AG08395 (cell line): ENCODE measurements at regions not wholly inside any gene's neighbourhood (a gene's known extent, or its start where the extent isn't known, plus 50 kb on each side); places are given as distances from the start of the nearest gene placed in this dataset.
A peak's percentile ranks its signal among the peaks of the same experiment; 100 is the strongest.

Experiments used
- DNase-seq: peaks from one replicate; pipeline ENCODE4 v3.0.0; 2012; ENCODE audit warnings: mixed read lengths, low spot score

DNA sequence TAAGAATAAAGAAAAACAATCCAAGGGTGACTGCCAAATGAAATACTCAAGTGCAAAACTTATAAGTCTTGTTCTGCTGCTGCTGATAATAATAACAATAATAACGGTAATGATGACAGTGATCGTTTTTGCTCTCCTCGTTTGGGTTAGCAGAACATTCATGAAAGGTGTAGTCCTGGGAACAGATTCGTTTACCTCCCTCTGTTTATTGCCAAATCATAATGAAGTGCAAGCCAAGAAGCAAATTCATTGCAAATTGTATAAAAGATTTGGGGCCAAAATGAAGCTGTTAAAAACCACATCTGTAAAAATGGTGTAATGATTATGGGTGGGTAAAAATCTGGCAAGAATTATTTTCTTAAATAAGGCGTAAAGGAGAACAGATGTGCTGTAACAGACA lies 587.2 kb upstream of the MKI67 start:
- no peak for DNase-seq

- peak; percentile 21 for DNase-seq
These were observed 587.8 kb upstream of the MKI67 start for GRCh38 chr10:128713874-128714570.

- DNase-seq, result no peak
These were observed 588.6 kb upstream of the MKI67 start for GRCh38 chr10:128714644-128715415.

DNA sequence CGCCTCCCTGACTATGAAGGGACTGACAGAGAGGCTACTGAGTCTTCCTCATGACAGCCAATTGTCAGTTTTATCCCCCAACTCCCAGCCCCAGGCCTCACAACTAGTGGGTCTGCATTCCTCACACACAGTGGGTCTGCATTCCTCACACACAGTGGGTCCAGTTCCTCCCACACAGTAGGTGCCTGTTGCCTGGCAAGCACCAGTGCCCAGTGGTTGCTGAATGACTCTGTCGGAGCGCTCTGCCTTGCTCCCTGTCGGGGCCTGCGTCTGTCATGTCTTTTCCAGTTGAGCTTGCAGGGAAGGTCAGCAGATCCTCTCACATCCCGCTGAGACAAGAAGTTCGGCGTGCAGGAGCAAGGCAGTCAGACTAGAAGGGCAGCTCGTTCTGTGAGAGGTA lies 590.0 kb upstream of the MKI67 start:
- no peak for DNase-seq

DNA sequence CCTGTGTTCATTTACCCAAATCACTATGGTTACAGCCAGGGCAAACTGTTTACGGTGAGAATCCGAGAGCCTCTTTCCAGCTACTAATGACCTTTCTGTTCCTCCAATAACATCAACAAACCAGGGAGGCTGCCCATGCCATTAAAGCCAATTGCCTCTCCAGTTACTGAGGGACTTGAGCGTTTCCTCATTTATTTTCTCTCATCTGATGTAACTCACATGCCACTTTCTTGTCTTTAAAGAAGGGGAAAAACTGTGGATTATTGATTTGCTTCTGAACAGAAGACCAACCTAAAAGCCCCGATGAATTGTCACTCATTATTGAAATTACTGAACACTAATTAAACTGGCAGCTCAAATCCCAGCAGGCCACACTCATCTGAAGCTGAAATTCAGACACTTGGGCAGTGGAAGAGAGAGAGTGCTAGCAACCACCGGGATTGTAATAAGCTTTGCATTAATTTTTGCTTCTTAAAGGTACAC lies 595.8 kb upstream of the MKI67 start:
- no peak for DNase-seq

GRCh38 chr10:128722947-128723346 lies 596.7 kb upstream of the MKI67 start:
- no peak for DNase-seq

GRCh38 chr10:128723631-128724205 lies 597.5 kb upstream of the MKI67 start:
- DNase-seq, result no peak

GRCh38 chr10:128725531-128725930 lies 599.3 kb upstream of the MKI67 start:
- no peak for DNase-seq

- no peak for DNase-seq
These were observed 600.9 kb upstream of the MKI67 start for GRCh38 chr10:128727114-128727513.

- no peak for DNase-seq
These were observed 603.7 kb upstream of the MKI67 start for GRCh38 chr10:128729910-128730420.

DNA sequence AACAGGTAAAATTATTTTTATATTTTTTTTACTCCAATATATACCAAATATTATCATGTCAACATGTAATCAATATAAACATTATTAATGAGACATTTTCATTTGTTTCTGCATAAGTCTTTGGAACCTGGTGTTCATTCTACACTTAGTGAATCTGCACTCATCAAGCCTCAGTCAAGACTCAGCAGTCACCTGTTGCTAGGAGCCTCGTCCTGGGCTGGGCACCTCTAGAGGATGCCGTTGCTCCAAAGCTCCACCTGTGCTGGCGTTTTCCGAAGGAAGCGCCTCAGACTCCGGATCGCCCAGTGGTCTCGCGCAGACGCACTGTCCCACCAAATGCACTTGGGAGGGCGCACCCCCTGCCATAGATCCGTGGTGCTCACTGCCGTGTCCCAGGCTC lies 604.7 kb upstream of the MKI67 start:
- no peak for DNase-seq

GRCh38 chr10:128734161-128734560 lies 607.9 kb upstream of the MKI67 start:
- DNase-seq, result no peak

- DNase-seq, result no peak
These were observed 608.5 kb upstream of the MKI67 start for GRCh38 chr10:128734734-128735133.

GRCh38 chr10:128735996-128736395 lies 609.8 kb upstream of the MKI67 start:
- no peak for DNase-seq

GRCh38 chr10:128738386-128738915 lies 612.2 kb upstream of the MKI67 start:
- no peak for DNase-seq

- no peak for DNase-seq
These were observed 613.7 kb upstream of the MKI67 start for GRCh38 chr10:128739930-128740329.

DNA sequence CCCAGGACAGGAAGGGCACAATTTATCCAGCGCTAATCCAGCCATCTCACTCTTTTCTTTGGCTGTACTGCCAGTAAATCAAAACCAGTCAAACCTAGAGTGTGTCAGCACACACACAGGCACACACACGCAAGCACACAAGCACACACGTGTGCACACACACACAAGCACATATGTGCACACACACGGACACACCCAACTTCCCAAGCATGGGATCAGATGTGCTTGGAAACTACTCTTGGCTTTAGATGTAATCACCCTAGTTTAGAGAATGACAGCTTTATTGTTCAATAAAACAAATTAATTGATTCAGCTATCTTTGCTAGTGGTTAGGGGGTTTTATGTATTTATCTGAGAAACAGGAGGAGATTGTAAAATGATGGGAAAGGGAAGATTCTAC lies 615.0 kb upstream of the MKI67 start:
- no peak for DNase-seq

GRCh38 chr10:128741680-128742079 lies 615.5 kb upstream of the MKI67 start:
- DNase-seq, result no peak

DNA sequence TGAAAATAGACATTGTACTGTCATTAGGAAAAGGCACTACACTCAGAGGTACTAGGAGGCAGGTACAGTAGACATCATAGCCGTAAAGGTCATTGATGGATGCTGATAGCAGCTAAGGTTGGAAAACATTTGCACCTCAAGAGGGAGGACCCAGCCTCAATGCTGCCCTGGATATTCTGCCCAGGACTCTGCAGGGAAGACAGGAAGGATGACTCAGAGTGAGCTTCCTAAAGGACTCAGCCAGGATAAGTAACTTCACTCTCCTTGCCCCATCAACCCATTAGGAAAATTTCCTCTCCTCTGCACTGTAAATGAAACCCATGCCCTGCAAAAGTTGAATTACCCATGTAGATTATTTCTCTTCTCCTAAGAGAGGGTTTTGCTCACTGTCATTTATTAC lies 617.9 kb upstream of the MKI67 start:
- no peak for DNase-seq

DNA sequence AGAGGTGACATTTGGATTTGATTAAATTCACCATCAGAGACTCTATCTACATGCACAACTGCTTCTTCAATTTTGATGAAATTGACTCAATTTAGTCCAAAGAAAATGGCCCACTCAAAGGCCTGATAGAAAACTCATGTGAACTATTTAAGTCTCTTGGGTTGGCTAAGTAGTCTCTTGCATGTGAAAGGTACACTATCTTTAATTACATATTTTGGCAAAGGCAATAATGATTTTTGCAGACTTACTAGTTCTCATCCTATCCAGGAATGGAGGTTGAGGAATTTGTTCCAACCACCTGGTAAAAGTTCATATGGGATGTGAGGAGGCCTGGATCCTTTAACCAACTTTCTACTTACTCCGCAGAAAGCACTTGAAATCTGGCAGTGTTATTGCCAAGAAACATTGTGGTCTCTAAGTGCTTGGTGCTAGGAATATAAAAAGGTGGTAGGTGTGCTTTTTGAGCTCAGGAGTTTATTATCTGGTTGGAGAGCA lies 618.6 kb upstream of the MKI67 start:
- DNase-seq, result no peak

DNA sequence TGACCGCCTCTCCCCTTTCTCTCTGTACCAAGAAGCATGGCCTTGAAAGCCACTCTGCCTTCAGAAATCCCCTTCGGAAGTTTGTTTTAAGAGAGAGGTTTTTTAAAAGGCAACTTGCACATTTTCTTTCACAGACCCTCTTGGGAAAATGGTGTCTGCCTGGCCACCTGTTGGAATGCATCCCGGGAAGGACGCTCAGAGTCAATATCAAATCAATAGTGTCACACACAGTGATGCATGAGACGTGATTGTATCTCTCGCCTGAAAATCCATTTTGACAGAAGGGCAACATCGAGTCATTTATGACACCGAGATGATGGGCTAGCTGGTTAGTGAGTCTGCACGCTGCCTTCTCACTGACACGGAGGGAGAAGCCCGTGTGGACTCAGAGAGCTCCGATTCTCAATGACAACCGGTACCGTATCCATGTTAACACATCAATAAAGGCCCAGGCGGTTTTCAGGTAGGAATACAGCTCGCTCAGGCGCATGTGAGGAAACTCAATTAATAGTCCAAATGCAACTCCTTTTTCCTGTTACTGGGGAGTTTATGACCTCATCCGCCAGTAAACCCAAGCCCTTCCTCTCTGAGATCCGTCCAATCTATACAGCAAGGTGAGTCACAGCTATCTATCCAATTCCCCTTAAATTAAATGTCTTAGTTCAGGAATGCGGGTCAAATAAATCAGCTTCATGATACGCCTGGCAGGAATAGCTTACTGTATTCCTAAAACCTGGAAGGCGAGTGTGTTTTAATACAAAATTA lies 621.5 kb upstream of the MKI67 start:
- DNase-seq, result no peak

DNA sequence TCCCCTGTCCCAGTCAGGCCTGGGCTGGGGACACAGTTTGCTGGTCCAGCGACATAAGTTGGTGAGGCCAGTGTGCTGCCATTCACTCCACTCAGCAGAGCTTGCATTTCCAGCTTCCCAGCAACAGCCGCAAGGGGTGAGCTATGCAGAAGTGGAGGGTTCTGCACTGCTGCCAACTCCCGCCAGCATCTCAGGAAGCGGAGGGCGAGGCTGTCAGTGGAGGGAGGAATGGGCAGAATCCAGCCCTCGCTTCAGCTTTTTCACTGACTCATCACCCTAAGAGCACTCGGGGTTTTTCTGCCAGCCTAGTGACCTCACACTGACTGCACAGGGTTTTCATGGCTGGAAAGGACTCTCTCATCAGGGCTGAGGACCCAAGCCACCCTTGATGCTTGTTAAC lies 625.1 kb upstream of the MKI67 start:
- peak; percentile 12 for DNase-seq
